ENCODE measurements at regions not wholly inside any gene's neighbourhood (a gene's known extent, or its start where the extent isn't known, plus 50 kb on each side); places are given as distances from the start of the nearest gene placed in this dataset.

DNA sequence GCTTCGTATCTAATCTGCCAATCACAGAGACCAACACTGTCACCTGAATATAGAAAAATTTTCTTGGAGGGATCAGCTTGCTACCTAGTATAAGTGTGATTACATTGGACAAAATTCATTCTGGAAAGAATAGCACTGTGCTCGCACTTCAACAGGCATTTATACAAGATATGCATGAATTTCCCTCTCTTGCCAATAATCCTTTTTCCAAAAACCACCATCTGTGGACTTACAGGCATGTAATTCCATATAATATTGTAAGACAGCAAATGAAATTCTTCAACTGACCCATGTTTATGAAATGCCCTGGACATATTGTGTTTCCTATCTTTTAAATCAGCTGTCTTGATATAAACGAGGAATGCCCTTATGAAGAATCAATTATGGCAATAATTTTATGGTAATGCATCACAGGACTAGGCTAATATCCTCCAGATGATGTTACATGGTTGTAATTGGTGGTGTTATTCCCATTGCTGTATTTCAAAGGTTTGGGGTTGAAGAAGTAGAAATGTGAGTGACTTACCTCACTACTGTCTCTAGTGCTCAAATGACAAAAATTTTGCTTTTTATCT, 861.4 kb upstream of the NECTIN3 start:
- Mint-ChIP-seq H3K36me3 (ENCODE audit: low read depth) (no peaks in the 10 kb centered on the region), H3K27ac (no peak overlapping the region), H3K4me3 (no peak overlapping the region), H3K4me1 (no peaks in the 10 kb centered on the region), H3K9me3 (peaks cover 5% of the 10 kb centered on the region), H3K27me3 (no peaks in the 10 kb centered on the region)
- ATAC-seq, result no peak
- no peak for DNase-seq

DNA sequence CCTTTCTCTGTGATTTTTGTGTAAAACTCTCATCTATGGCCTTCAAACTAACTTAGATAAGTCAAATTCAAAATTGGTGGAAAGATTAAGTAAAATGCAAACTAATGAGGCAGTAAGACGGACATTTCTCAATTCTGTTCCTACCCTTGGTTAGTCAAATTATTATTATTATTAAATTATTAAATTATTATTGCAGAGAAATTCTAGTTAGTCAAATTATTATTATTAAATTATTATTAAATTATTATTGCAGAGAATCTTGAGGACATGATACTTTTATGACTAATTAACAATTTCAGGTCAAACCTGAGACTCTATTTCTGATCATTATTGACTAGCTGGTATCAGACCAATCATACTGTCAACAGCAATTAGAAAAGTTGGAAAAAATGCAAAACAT, 845.0 kb upstream of the NECTIN3 start:
- Mint-ChIP-seq H3K27ac (no peak overlapping the region), H3K27me3 (no peaks in the 10 kb centered on the region), H3K9me3 (no peaks in the 10 kb centered on the region), H3K4me1 (no peaks in the 10 kb centered on the region), H3K36me3 (ENCODE audit: low read depth) (no peaks in the 10 kb centered on the region), H3K4me3 (no peak overlapping the region)
- DNase-seq (no peak), ATAC-seq (no peak)

GRCh38 chr3:110227991-110228390, 843.6 kb upstream of the NECTIN3 start:
- Mint-ChIP-seq H3K4me1 (no peaks in the 10 kb centered on the region), H3K4me3 (no peak overlapping the region), H3K27ac (no peak overlapping the region), H3K27me3 (no peaks in the 10 kb centered on the region), H3K36me3 (ENCODE audit: low read depth) (no peaks in the 10 kb centered on the region), H3K9me3 (no peaks in the 10 kb centered on the region)
- ATAC-seq (no peak), DNase-seq (no peak)

DNA sequence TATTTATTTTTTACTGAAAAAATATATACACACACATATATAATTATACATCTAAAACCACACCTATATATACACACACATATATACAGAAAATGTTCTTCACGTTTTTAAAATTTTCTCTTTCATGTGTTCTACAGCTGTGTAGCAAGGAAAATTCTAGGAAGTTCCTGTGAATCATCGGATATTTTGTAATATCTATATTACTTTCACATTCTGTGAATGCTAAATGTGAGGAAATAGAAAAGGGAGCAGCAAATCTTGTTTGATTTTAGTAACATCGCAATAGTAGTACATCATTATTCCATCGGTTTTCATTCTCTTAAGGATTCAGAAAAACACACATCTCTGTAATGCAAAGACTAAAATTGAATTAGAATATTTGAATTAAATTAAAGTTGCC, 836.8 kb upstream of the NECTIN3 start:
- ATAC-seq (no peak), DNase-seq (no peak)
- Mint-ChIP-seq H3K27ac (no peak overlapping the region), H3K36me3 (ENCODE audit: low read depth) (no peaks in the 10 kb centered on the region), H3K4me3 (no peak overlapping the region), H3K4me1 (no peaks in the 10 kb centered on the region), H3K9me3 (no peaks in the 10 kb centered on the region), H3K27me3 (no peaks in the 10 kb centered on the region)

GRCh38 chr3:110236976-110237610, 834.5 kb upstream of the NECTIN3 start:
- H3K9me3 Mint-ChIP-seq, result no peaks in the 10 kb centered on the region
- no peak overlapping the region for H3K4me3 Mint-ChIP-seq
- H3K27me3 Mint-ChIP-seq, result no peaks in the 10 kb centered on the region
- DNase-seq, result no peak
- no peaks in the 10 kb centered on the region for H3K4me1 Mint-ChIP-seq
- no peaks in the 10 kb centered on the region for H3K36me3 Mint-ChIP-seq (ENCODE audit: low read depth)
- ATAC-seq, result no peak
- H3K27ac Mint-ChIP-seq, result no peak overlapping the region

DNA sequence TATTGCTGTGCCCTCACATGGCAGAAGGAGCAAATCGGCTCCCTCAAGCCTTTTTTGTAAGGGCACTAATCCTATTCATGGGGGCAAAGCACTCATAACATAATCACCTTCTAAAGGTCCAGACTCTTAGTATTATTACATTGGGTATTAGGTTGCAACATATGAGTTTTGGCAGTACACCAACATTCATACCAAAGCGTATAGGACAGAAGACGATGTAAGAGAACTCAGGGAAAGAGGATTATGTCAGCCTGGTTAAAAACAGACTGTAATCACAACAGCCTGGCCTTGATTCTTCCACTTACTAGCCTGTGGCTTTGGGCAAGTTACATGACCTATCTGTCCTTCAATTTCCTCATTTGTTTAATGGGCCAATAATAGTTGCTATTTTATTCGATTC, 828.5 kb upstream of the NECTIN3 start:
- H3K9me3 Mint-ChIP-seq, result peaks cover 4% of the 10 kb centered on the region
- ATAC-seq, result no peak
- H3K27me3 Mint-ChIP-seq, result no peaks in the 10 kb centered on the region
- H3K4me3 Mint-ChIP-seq, result no peak overlapping the region
- H3K27ac Mint-ChIP-seq, result no peak overlapping the region
- no peaks in the 10 kb centered on the region for H3K36me3 Mint-ChIP-seq (ENCODE audit: low read depth)
- peaks cover 7% of the 10 kb centered on the region for H3K4me1 Mint-ChIP-seq
- no peak for DNase-seq

DNA sequence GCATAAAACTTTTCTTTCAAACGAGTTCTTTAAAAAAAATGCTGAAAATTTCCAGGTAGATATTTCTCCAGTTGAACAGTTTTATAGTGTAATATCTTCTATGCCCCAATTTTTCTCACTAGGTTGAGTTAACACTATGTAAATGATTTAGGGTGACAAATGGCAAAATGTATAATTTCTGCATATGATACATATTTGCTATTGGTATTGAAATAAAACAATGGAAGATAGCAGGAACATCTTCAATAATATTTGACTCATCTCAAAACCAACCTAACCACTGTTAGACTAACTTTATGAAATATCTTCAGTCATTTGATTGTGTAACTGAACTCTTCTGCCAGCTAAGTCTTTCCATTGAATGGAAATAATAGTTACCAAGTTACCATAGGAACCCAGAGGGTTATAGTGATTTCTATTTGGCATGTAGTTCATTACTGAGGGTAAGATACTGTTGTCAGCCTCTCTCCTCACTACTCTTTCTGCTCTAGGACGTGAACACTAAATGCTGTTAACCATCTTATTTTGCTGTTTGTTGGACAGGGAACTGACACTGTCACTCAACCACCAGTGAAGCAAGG, 824.7 kb upstream of the NECTIN3 start:
- Mint-ChIP-seq H3K27me3 (no peaks in the 10 kb centered on the region), H3K4me1 (peaks cover 7% of the 10 kb centered on the region), H3K36me3 (ENCODE audit: low read depth) (no peaks in the 10 kb centered on the region), H3K27ac (peak overlapping the region; percentile 20), H3K9me3 (peaks cover 4% of the 10 kb centered on the region), H3K4me3 (no peak overlapping the region)
- ATAC-seq (peak; percentile 88), DNase-seq (no peak)

GRCh38 chr3:110248666-110249065, 823.0 kb upstream of the NECTIN3 start:
- DNase-seq, result no peak
- no peak for ATAC-seq
- H3K27ac Mint-ChIP-seq, result no peak overlapping the region
- no peaks in the 10 kb centered on the region for H3K36me3 Mint-ChIP-seq (ENCODE audit: low read depth)
- peaks cover 2% of the 10 kb centered on the region for H3K27me3 Mint-ChIP-seq
- peaks cover 7% of the 10 kb centered on the region for H3K4me1 Mint-ChIP-seq
- no peak overlapping the region for H3K4me3 Mint-ChIP-seq
- peaks cover 4% of the 10 kb centered on the region for H3K9me3 Mint-ChIP-seq

GRCh38 chr3:110253794-110254193, 817.8 kb upstream of the NECTIN3 start:
- ATAC-seq (no peak), DNase-seq (no peak)
- peaks cover 4% of the 10 kb centered on the region for H3K9me3 Mint-ChIP-seq
- H3K4me1 Mint-ChIP-seq, result no peaks in the 10 kb centered on the region
- no peak overlapping the region for H3K27ac Mint-ChIP-seq
- peaks cover 2% of the 10 kb centered on the region for H3K27me3 Mint-ChIP-seq
- H3K4me3 Mint-ChIP-seq, result no peak overlapping the region
- no peaks in the 10 kb centered on the region for H3K36me3 Mint-ChIP-seq (ENCODE audit: low read depth)

GRCh38 chr3:110254591-110254990, 817.0 kb upstream of the NECTIN3 start:
- H3K4me3 Mint-ChIP-seq, result no peak overlapping the region
- no peak for ATAC-seq
- peaks cover 2% of the 10 kb centered on the region for H3K27me3 Mint-ChIP-seq
- peaks cover 4% of the 10 kb centered on the region for H3K9me3 Mint-ChIP-seq
- no peak for DNase-seq
- no peaks in the 10 kb centered on the region for H3K36me3 Mint-ChIP-seq (ENCODE audit: low read depth)
- H3K27ac Mint-ChIP-seq, result no peak overlapping the region
- H3K4me1 Mint-ChIP-seq, result no peaks in the 10 kb centered on the region

DNA sequence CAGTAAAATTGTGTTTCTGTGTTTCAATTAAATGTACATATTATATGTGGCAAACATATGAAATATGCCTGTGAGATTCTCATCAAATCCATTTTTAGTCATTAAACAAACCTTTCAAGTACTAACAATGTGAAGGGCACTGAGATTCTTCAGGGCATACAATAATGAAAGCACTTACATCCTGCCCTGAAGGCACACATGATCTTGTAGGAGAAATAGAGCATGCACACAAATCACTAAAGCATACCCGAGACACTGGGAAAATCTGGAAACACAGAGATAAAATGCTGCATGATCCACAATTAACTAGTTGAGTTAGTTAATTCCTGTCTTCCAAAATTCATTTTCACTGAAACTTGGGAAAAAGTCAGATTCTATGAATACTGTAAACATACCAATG, 810.5 kb upstream of the NECTIN3 start:
- Mint-ChIP-seq H3K36me3 (ENCODE audit: low read depth) (no peaks in the 10 kb centered on the region), H3K9me3 (peaks cover 4% of the 10 kb centered on the region), H3K27me3 (no peaks in the 10 kb centered on the region), H3K4me1 (no peaks in the 10 kb centered on the region), H3K4me3 (no peak overlapping the region), H3K27ac (no peak overlapping the region)
- ATAC-seq (no peak), DNase-seq (no peak)

GRCh38 chr3:110262896-110263295, 808.7 kb upstream of the NECTIN3 start:
- no peaks in the 10 kb centered on the region for H3K4me1 Mint-ChIP-seq
- ATAC-seq, result no peak
- no peak overlapping the region for H3K27ac Mint-ChIP-seq
- H3K36me3 Mint-ChIP-seq (ENCODE audit: low read depth), result no peaks in the 10 kb centered on the region
- H3K9me3 Mint-ChIP-seq, result peaks cover 3% of the 10 kb centered on the region
- DNase-seq, result no peak
- no peaks in the 10 kb centered on the region for H3K27me3 Mint-ChIP-seq
- no peak overlapping the region for H3K4me3 Mint-ChIP-seq

DNA sequence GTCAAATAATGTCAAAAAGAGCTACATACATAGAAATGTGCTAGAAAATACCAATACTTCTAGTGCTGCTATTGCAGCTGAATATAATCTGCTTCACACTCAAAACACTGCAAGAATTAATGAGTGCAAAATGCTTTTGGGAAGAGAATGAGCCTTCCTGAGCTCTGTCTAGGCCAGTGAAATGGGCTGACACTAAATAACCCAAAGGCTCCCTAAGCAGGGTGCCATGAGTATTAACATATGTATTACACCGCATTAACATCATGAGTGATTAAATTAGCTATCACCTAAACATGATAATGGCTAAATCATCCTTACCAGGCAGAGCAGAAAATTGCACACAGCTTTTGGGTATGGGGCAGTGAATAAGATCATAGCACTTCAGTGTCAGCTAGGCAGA, 806.3 kb upstream of the NECTIN3 start:
- no peak for DNase-seq
- H3K4me1 Mint-ChIP-seq, result no peaks in the 10 kb centered on the region
- H3K27me3 Mint-ChIP-seq, result no peaks in the 10 kb centered on the region
- no peak overlapping the region for H3K27ac Mint-ChIP-seq
- no peaks in the 10 kb centered on the region for H3K36me3 Mint-ChIP-seq (ENCODE audit: low read depth)
- H3K9me3 Mint-ChIP-seq, result no peaks in the 10 kb centered on the region
- ATAC-seq, result no peak
- H3K4me3 Mint-ChIP-seq, result no peak overlapping the region

GRCh38 chr3:110267304-110267845, 804.2 kb upstream of the NECTIN3 start:
- ATAC-seq (no peak), DNase-seq (no peak)
- Mint-ChIP-seq H3K4me3 (no peak overlapping the region), H3K27me3 (no peaks in the 10 kb centered on the region), H3K36me3 (ENCODE audit: low read depth) (no peaks in the 10 kb centered on the region), H3K4me1 (no peaks in the 10 kb centered on the region), H3K27ac (no peak overlapping the region), H3K9me3 (no peaks in the 10 kb centered on the region)

DNA sequence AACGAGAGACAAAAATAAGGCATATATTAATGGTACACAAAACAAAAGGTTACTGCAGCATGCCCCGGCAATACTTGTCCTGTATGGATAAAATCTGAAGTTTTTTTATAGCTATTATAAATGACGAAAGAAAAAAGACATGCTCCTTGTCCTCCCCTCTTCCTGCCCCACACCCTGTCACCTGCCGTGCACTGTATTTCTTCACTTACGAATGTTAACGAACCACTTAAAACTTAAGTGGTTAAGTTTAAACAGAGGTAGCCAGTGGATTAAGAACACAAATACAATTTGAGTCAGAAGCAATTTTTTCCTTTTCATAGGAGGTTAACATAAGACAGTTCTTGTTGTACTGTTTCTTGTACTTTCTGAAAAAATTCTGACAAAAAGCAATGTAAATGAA, 799.1 kb upstream of the NECTIN3 start:
- H3K36me3 Mint-ChIP-seq (ENCODE audit: low read depth), result no peaks in the 10 kb centered on the region
- no peak overlapping the region for H3K4me3 Mint-ChIP-seq
- H3K27me3 Mint-ChIP-seq, result no peaks in the 10 kb centered on the region
- no peak overlapping the region for H3K27ac Mint-ChIP-seq
- ATAC-seq (no peak), DNase-seq (no peak)
- no peaks in the 10 kb centered on the region for H3K9me3 Mint-ChIP-seq
- H3K4me1 Mint-ChIP-seq, result no peaks in the 10 kb centered on the region

Measured in activated naive CD8-positive, alpha-beta T cell treated with anti-CD3 and anti-CD28 coated beads, Interleukin-2, amount 50 U/mL, for 24 hours (primary cell).